ENCODE measurements at regions not wholly inside any gene's neighbourhood (a gene's known extent, or its start where the extent isn't known, plus 50 kb on each side); places are given as distances from the start of the nearest gene placed in this dataset.

GRCh38 chrX:9108054-9108453 is 74.1 kb upstream of the FAM9B start:
- TF ChIP-seq EZH2phosphoT487 (IDR thresholded peaks at IDR 0.05; ENCODE audit: unreplicated experiment) (no peak), CTCF (conservative IDR thresholded peaks at IDR 0.05; ENCODE audit: low read depth in 2 of 2) (no peak), EZH2 (IDR thresholded peaks at IDR 0.05; ENCODE audit: low read depth, unreplicated experiment) (no peak), POLR2AphosphoS5 (IDR thresholded peaks at IDR 0.05; ENCODE audit: low read depth) (no peak), REST (IDR thresholded peaks at IDR 0.05; ENCODE audit: unreplicated experiment) (no peak), ZNF462 (CRISPR knock-in tag; IDR thresholded peaks at IDR 0.05) (no peak), CREB1 (CRISPR knock-in tag; IDR thresholded peaks at IDR 0.05; ENCODE audit: low read depth) (no peak), ZNF114 (CRISPR knock-in tag; IDR thresholded peaks at IDR 0.05) (no peak)

Data from GM23338 (cell line).